ENCODE measurements at regions not wholly inside any gene's neighbourhood (a gene's known extent, or its start where the extent isn't known, plus 50 kb on each side); places are given as distances from the start of the nearest gene placed in this dataset.

GRCh38 chr5:159452480-159453167, 122.3 kb upstream of the IL12B start:
- Histone ChIP-seq H3K27ac (ENCODE audit: low read depth in 1 of 2, low read length in 2 of 2) (no peak overlapping the region), H3K4me3 (ENCODE audit: low read depth in 1 of 3, low read length in 3 of 3) (no peak overlapping the region), H3K4me1 (ENCODE audit: control insufficient read depth in 4 of 4, insufficient read depth in 4 of 4, low read length in 3 of 4) (no peaks in the 10 kb centered on the region), H3K9me3 (ENCODE audit: control insufficient read depth in 4 of 4, low read length in 3 of 4) (no peaks in the 10 kb centered on the region), H3K36me3 (ENCODE audit: control insufficient read depth in 4 of 4, insufficient read depth in 3 of 4, low read depth in 1 of 4, low read length in 3 of 4) (no peaks in the 10 kb centered on the region), H3K9ac (ENCODE audit: low read depth in 1 of 2, low read length in 2 of 2) (no peak overlapping the region), H3K27me3 (ENCODE audit: control insufficient read depth in 4 of 4, insufficient read depth in 4 of 4, low read length in 3 of 4) (no peaks in the 10 kb centered on the region)
- TF ChIP-seq CTCF (IDR thresholded peaks at IDR 0.05; ENCODE audit: low read depth, low read length, missing input control) (no peak), JUND (IDR thresholded peaks at IDR 0.05) (no peak), GABPA (IDR thresholded peaks at IDR 0.05 in 1 of 2, conservative IDR thresholded peaks at IDR 0.05 in 1 of 2) (no peak), REST (IDR thresholded peaks at IDR 0.05) (no peak), YY1 (IDR thresholded peaks at IDR 0.05) (no peak), SP1 (IDR thresholded peaks at IDR 0.05) (no peak), EGR1 (IDR thresholded peaks at IDR 0.05; ENCODE audit: low read depth in 2 of 2) (no peak), HNF4G (IDR thresholded peaks at IDR 0.05) (no peak)
- TF ChIP-seq, protein P1, sequence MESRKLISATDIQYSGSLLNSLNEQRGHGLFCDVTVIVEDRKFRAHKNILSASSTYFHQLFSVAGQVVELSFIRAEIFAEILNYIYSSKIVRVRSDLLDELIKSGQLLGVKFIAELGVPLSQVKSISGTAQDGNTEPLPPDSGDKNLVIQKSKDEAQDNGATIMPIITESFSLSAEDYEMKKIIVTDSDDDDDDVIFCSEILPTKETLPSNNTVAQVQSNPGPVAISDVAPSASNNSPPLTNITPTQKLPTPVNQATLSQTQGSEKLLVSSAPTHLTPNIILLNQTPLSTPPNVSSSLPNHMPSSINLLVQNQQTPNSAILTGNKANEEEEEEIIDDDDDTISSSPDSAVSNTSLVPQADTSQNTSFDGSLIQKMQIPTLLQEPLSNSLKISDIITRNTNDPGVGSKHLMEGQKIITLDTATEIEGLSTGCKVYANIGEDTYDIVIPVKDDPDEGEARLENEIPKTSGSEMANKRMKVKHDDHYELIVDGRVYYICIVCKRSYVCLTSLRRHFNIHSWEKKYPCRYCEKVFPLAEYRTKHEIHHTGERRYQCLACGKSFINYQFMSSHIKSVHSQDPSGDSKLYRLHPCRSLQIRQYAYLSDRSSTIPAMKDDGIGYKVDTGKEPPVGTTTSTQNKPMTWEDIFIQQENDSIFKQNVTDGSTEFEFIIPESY (IDR thresholded peaks at IDR 0.05): no peak
- DNase-seq (ENCODE audit: low spot score): no peak
- WGBS: 71% methylated on average over 11 of the region's 11 CpGs

DNA sequence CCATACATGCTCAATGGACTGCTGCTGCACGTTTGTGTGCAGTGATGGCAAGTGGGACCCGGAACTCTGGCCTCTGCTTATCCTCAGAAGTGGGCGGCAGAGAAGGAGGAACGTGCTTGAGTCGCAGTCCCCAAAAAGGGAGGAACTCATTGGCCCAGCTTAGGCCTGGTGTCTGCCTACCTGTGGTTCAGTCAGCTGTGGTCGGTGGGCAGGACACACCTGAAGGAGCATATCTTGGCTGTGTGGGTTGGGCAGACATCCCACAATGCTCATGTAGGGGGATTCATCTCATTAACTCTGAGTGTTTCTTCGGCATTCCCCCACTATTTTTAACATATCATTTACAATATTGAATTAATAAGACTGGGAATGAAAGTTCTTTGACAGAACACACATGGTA, 122.9 kb upstream of the IL12B start:
- Histone ChIP-seq H3K36me3 (ENCODE audit: control insufficient read depth in 4 of 4, insufficient read depth in 3 of 4, low read depth in 1 of 4, low read length in 3 of 4) (no peaks in the 10 kb centered on the region), H3K4me3 (ENCODE audit: low read depth in 1 of 3, low read length in 3 of 3) (no peak overlapping the region), H3K4me1 (ENCODE audit: control insufficient read depth in 4 of 4, insufficient read depth in 4 of 4, low read length in 3 of 4) (no peaks in the 10 kb centered on the region), H3K27me3 (ENCODE audit: control insufficient read depth in 4 of 4, insufficient read depth in 4 of 4, low read length in 3 of 4) (no peaks in the 10 kb centered on the region), H3K9ac (ENCODE audit: low read depth in 1 of 2, low read length in 2 of 2) (no peak overlapping the region), H3K9me3 (ENCODE audit: control insufficient read depth in 4 of 4, low read length in 3 of 4) (no peaks in the 10 kb centered on the region), H3K27ac (ENCODE audit: low read depth in 1 of 2, low read length in 2 of 2) (no peak overlapping the region)
- TF ChIP-seq TAF1 (conservative IDR thresholded peaks at IDR 0.05) (no peak), HNF4G (IDR thresholded peaks at IDR 0.05) (no peak), FOXA2 (IDR thresholded peaks at IDR 0.05) (no peak), NR2F2 (IDR thresholded peaks at IDR 0.05) (no peak), SP1 (IDR thresholded peaks at IDR 0.05) (no peak), HNF4A (conservative IDR thresholded peaks at IDR 0.05) (no peak), GABPA (IDR thresholded peaks at IDR 0.05 in 1 of 2, conservative IDR thresholded peaks at IDR 0.05 in 1 of 2) (no peak), CTCF (IDR thresholded peaks at IDR 0.05; ENCODE audit: low read depth, low read length, missing input control) (no peak), FOXA1 (IDR thresholded peaks at IDR 0.05) (no peak), ATF3 (IDR thresholded peaks at IDR 0.05) (no peak)
- WGBS: 68% methylated on average over 7 of the region's 7 CpGs
- DNase-seq (ENCODE audit: low spot score): no peak
